HepG2 (cell line): ENCODE measurements at regions not wholly inside any gene's neighbourhood (a gene's known extent, or its start where the extent isn't known, plus 50 kb on each side); places are given as distances from the start of the nearest gene placed in this dataset.

ENCODE experiments used
- ATAC-seq: fragments of 200-7000 bp; cut with Tn5 transposase; 3 replicates; pipeline ENCODE4 v1.9.1; 2020; ENCODE audit warnings: mild to moderate bottlenecking, moderate library complexity
- BruUV-seq: library from RNA; stranded (reverse); fragments of 400-500 nt; replicated peaks from 2 replicates; lab custom pipeline; 2021; lab: Mats Ljungman, UMichigan
- CTCF ChIA-PET: fragments of 300-600 bp; formaldehyde crosslinking; extraction: SDS; loops from one replicate; lab custom pipeline; 2021; ENCODE audit warnings: low total read pairs, inconsistent platforms, low intra/inter-chr PET ratio; lab: Yijun Ruan, JAX
- POLR2A ChIA-PET: fragments of 350-600 bp; sonication (Branson Sonifier 250); formaldehyde crosslinking; loops from one replicate; lab custom pipeline; 2020; ENCODE audit warnings: antibody characterized with exemption, inconsistent platforms; lab: Yijun Ruan, JAX
- DNase-seq: peaks from one replicate; pipeline ENCODE4 v3.0.0-alpha.2; 2015; ENCODE audit warnings: low spot score
- FAIRE-seq: peaks from 3 replicates; lab custom pipeline; 2011; peaks lifted over from hg19 to GRCh38; lab: Jason Lieb, UNC
- H2AFZ ChIP-seq: one replicate; pipeline ENCODE4 v1.6.1; 2011; ENCODE audit warnings: low read length, inconsistent platforms
- H3K27ac ChIP-seq: fragments of 300-600 bp; 3 replicates; pipeline ENCODE4 v1.8.0; 2011; ENCODE audit warnings: mixed run types, mild to moderate bottlenecking, mixed read lengths, low read length, inconsistent platforms; ENCODE audit not compliant: insufficient read depth; ENCODE audit errors: extremely low read length
- H3K27me3 ChIP-seq, 2 experiments: fragments of 200-600 bp in 1 of 2; 2 replicates in 1 of 2; 3 replicates in 1 of 2; pipeline versions ENCODE4 v1.6.0 to v1.8.0; 2011; ENCODE audit warnings: low read length in 2 of 2, mild to moderate bottlenecking in 2 of 2, moderate library complexity in 2 of 2, inconsistent platforms in 1 of 2; ENCODE audit not compliant: insufficient read depth in 2 of 2, control insufficient read depth in 1 of 2
- H3K36me3 ChIP-seq, 2 experiments: fragments of 200-600 bp in 1 of 2; replicated peaks in 1 of 2; 2 replicates in 1 of 2; 3 replicates in 1 of 2; pipeline versions ENCODE4 v1.5.1 to v1.8.0; 2011; ENCODE audit warnings: low read length in 2 of 2, inconsistent platforms in 1 of 2; ENCODE audit not compliant: insufficient read depth in 2 of 2, control insufficient read depth in 1 of 2
- H3K4me1 ChIP-seq: 2 replicates; pipeline ENCODE4 v1.5.1; 2012; ENCODE audit warnings: low read length, inconsistent platforms; ENCODE audit not compliant: insufficient read depth
- H3K4me2 ChIP-seq: 2 replicates; pipeline ENCODE4 v1.6.0; 2011; ENCODE audit warnings: low read depth, low read length, inconsistent platforms
- H3K4me3 ChIP-seq, 3 experiments: fragments of 200-600 bp in 1 of 3; sonication (generic), shearing (Covaris generic) in 1 of 3; replicated peaks in 1 of 3; 2 replicates each; pipeline ENCODE4 v1.5.1; 2011 to 2016; ENCODE audit warnings: low read length in 3 of 3, inconsistent platforms in 2 of 3, low read depth in 2 of 3, mild to moderate bottlenecking in 2 of 3, control low read depth in 1 of 3, mixed read lengths in 1 of 3; ENCODE audit not compliant: insufficient read depth in 1 of 3
- H3K79me2 ChIP-seq: one replicate; pipeline ENCODE4 v1.6.1; 2011; ENCODE audit warnings: low read length, inconsistent platforms; ENCODE audit not compliant: insufficient read depth
- H3K9ac ChIP-seq: 2 replicates; pipeline ENCODE4 v1.6.0; 2011; ENCODE audit warnings: mild to moderate bottlenecking, low read depth, low read length, inconsistent platforms; ENCODE audit not compliant: insufficient read depth
- H3K9me3 ChIP-seq: 2 replicates; pipeline ENCODE4 v1.5.1; 2012; ENCODE audit warnings: mild to moderate bottlenecking, low read length
- H4K20me1 ChIP-seq: 2 replicates; pipeline ENCODE4 v1.6.0; 2011; ENCODE audit warnings: inconsistent platforms, mild to moderate bottlenecking, low read length, moderate library complexity; ENCODE audit not compliant: insufficient read depth
- CHD2 ChIP-seq: IDR thresholded peaks from 2 replicates; pipeline ENCODE4 v1.6.1; 2011; ENCODE audit warnings: low read depth, low read length, improper control_type of control experiment
- NFRKB ChIP-seq: fragments of 450-650 bp; IDR thresholded peaks from 2 replicates; pipeline ENCODE4 v1.6.1; 2017
- RFXAP ChIP-seq: sonication (generic); formaldehyde crosslinking; IDR thresholded peaks from 2 replicates; pipeline ENCODE4 v1.4.0; 2020; ENCODE audit warnings: missing genetic modification reagents, borderline replicate concordance
- THYN1 ChIP-seq: sonication (generic); formaldehyde crosslinking; IDR thresholded peaks from 2 replicates; pipeline ENCODE4 v1.8.1; 2023; ENCODE audit warnings: low read depth, mild to moderate bottlenecking, moderate library complexity, missing genetic modification reagents, borderline replicate concordance
- TIGD3 ChIP-seq: sonication (generic); formaldehyde crosslinking; IDR thresholded peaks from 2 replicates; pipeline ENCODE4 v1.5.1; 2020; ENCODE audit warnings: mild to moderate bottlenecking, missing genetic modification reagents, borderline replicate concordance
- TP53 ChIP-seq: sonication (generic); formaldehyde crosslinking; conservative IDR thresholded peaks from 2 replicates; pipeline ENCODE4 v1.4.0; 2020; ENCODE audit warnings: missing genetic modification reagents
- ZFP1 ChIP-seq: IDR thresholded peaks from 2 replicates; pipeline ENCODE4 v1.6.1; 2016
- ZNF549 ChIP-seq: sonication (generic); formaldehyde crosslinking; IDR thresholded peaks from 2 replicates; pipeline ENCODE4 v1.5.0; 2020; ENCODE audit warnings: missing genetic modification reagents
- ZNF839 ChIP-seq: sonication (generic); formaldehyde crosslinking; IDR thresholded peaks from 2 replicates; pipeline ENCODE4 v1.4.0; 2020; ENCODE audit warnings: missing genetic modification reagents, mild to moderate bottlenecking, borderline replicate concordance
- WGBS: methylation state at CpG from one replicate; pipeline ENCODE4 v1.1.6; 2017; ENCODE audit warnings: low lambda C conversion rate; 5-methylcytosine and 5-hydroxymethylcytosine counted together
- in situ Hi-C: cut with HindIII; loops from 2 replicates; pipeline ENCODE4 v1.10.0; 2017; ENCODE audit warnings: low pct_unique_long_range_greater_than_20kb; ENCODE audit not compliant: extremely low pct_ligation_motif_present
- intact Hi-C: fragments of 100-400 bp; cut with micrococcal nuclease; formaldehyde crosslinking; loops from one replicate; pipeline ENCODE4 v1.10.0; 2022; ENCODE audit not compliant: unreplicated experiment

- Histone ChIP-seq H3K27ac (no peak overlapping the region), H3K4me2 (no peak overlapping the region), H3K36me3 (no peaks in the 10 kb centered on the region), H2AFZ (no peak overlapping the region), H4K20me1 (no peaks in the 10 kb centered on the region), H3K27me3 (no peaks in the 10 kb centered on the region), H3K9ac (no peak overlapping the region), H3K79me2 (no peaks in the 10 kb centered on the region), H3K4me1 (no peaks in the 10 kb centered on the region), H3K4me3 (no peak overlapping the region), H3K9me3 (no peaks in the 10 kb centered on the region)
- in situ Hi-C loops: no loop called here
- intact Hi-C loops: no loop called here
- FAIRE-seq: no peak
- TF ChIP-seq ZFP1 (CRISPR knock-in tag): no peak
- no peak for TF ChIP-seq TIGD3 (CRISPR knock-in tag)
- TF ChIP-seq ZNF549: no peak
- no peak for TF ChIP-seq THYN1 (CRISPR knock-in tag)
- no peak for TF ChIP-seq RFXAP (CRISPR knock-in tag)
- no peak for TF ChIP-seq CHD2
- no peak for TF ChIP-seq NFRKB
- no peak for TF ChIP-seq TP53 (CRISPR knock-in tag)
- TF ChIP-seq ZNF839 (CRISPR knock-in tag): no peak
- no TSS peak for BruUV-seq
- ATAC-seq: no peak
- ChIA-PET POLR2A (no interaction called here), CTCF (no interaction called here)
- no peak for DNase-seq
- WGBS: 0% methylated on average over 2 of the region's 2 CpGs
Measured at GRCh38 chr10:62735464-62736167, 68.9 kb upstream of the ADO start.
